Naive thymus-derived CD8-positive, alpha-beta T cell (primary cell): ENCODE measurements at regions not wholly inside any gene's neighbourhood (a gene's known extent, or its start where the extent isn't known, plus 50 kb on each side); places are given as distances from the start of the nearest gene placed in this dataset.
"Not testable (repeated sequence)": the region's sequence is repeated elsewhere in the genome, so short reads cannot be mapped to it uniquely, and the experiment has no call there.

Source experiments
- ATAC-seq, 2 donors: fragments of 150-1000 bp; cut with Tn5 transposase in 1 of 2; sonication (Bioruptor Pico), chemical (Tn5 transposase) in 1 of 2; 1 replicate in 1 of 2; 2 replicates in 1 of 2; pipeline ENCODE4 v1.10.0; 2021; ENCODE audit warnings: mild to moderate bottlenecking in 2 of 2, moderate library complexity in 2 of 2
- POLR2A ChIA-PET: fragments of 350-600 bp; sonication (Branson Sonifier 250); formaldehyde crosslinking; loops from one replicate; lab custom pipeline; 2021; ENCODE audit warnings: antibody characterized with exemption; lab: Charles Lee
- DNase-seq, 10 donors: peaks; one replicate each; pipeline versions ENCODE4 v3.0.0 to v3.0.0-alpha.2; 2020 to 2022
- H3K27ac Mint-ChIP-seq, 10 donors: one replicate each; pipeline ENCODE4 v1.8.0; 2020 to 2022; ENCODE audit warnings: mild to moderate bottlenecking in 10 of 10, mixed read lengths in 10 of 10, moderate library complexity in 4 of 10, inconsistent platforms in 1 of 10
- H3K27me3 Mint-ChIP-seq, 5 donors: one replicate each; pipeline ENCODE4 v1.8.0; 2021 to 2022; ENCODE audit warnings: mixed read lengths in 5 of 5
- H3K36me3 Mint-ChIP-seq, 3 donors: one replicate each; pipeline ENCODE4 v1.8.0; 2020 to 2022; ENCODE audit warnings: mixed read lengths in 3 of 3, mild to moderate bottlenecking in 2 of 3, inconsistent platforms in 1 of 3
- H3K4me1 Mint-ChIP-seq, 4 donors: one replicate each; pipeline ENCODE4 v1.8.0; 2021 to 2022; ENCODE audit warnings: mixed read lengths in 4 of 4
- H3K4me3 Mint-ChIP-seq, 10 donors: one replicate each; pipeline ENCODE4 v1.8.0; 2020 to 2022; ENCODE audit warnings: mild to moderate bottlenecking in 10 of 10, mixed read lengths in 10 of 10, moderate library complexity in 6 of 10, inconsistent platforms in 1 of 10
- H3K9me3 Mint-ChIP-seq, 9 donors: one replicate each; pipeline ENCODE4 v1.8.0; 2020 to 2022; ENCODE audit warnings: mixed read lengths in 9 of 9, mild to moderate bottlenecking in 3 of 9, inconsistent platforms in 1 of 9, moderate library complexity in 1 of 9

DNA sequence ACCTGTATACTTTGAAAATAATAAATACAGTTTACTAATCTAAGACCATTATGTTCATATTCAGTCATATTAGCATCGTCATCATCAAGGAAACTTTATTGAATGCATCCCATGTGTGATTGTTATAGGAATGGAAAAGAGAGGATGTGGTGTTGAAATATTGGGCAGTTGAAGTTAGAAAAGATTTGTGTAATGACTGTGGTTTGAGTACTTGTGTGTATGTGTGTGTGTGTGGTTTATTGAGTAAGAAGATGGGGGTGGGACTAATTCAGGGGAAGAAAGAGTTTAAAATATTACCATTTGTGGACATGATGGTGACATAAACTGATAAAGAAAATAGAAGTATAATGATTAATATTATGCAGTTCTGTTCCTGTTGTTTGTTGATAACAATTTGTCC, 238.7 kb upstream of the SEL1L start:
- POLR2A ChIA-PET = no interaction called here
- no peak overlapping the region for H3K27ac Mint-ChIP-seq
- ATAC-seq (no peak), DNase-seq (no peak)
- H3K4me1 Mint-ChIP-seq = no peaks in the 10 kb centered on the region
- H3K4me3 Mint-ChIP-seq = no peak overlapping the region
- H3K27me3 Mint-ChIP-seq = peaks cover 0 to 1% (median 0%) of the 10 kb centered on the region in 5 donors
- H3K36me3 Mint-ChIP-seq = no peaks in the 10 kb centered on the region
- peaks cover 0 to 12% (median 1%) of the 10 kb centered on the region in 9 donors for H3K9me3 Mint-ChIP-seq

DNA sequence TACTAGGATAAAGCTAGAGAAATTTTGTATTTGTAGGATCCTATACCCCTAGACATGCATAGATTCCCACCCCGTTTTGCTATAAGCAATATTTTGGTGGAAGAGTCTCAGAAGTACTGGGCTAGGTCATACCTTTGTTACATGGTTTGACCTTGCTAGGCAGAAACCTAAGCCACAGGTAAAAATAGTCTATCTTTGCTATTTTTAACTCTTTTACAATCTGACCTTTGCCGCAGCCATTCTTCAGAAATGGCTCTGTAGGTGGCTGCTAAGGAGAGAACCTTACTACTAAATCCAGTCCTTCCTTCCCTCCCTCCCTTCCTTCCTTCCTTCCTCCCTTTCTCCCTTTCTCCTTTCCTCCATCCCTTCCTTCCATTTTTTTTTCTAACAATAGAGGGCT, 242.9 kb upstream of the SEL1L start:
- H3K36me3 Mint-ChIP-seq = no peaks in the 10 kb centered on the region
- H3K27me3 Mint-ChIP-seq = peaks cover 0 to 1% (median 0%) of the 10 kb centered on the region in 5 donors
- POLR2A ChIA-PET = no interaction called here
- H3K4me1 Mint-ChIP-seq = no peaks in the 10 kb centered on the region
- DNase-seq (no peak), ATAC-seq (no peak)
- no peak overlapping the region for H3K27ac Mint-ChIP-seq
- peaks cover 0 to 14% (median 0%) of the 10 kb centered on the region in 9 donors for H3K9me3 Mint-ChIP-seq
- no peak overlapping the region for H3K4me3 Mint-ChIP-seq

DNA sequence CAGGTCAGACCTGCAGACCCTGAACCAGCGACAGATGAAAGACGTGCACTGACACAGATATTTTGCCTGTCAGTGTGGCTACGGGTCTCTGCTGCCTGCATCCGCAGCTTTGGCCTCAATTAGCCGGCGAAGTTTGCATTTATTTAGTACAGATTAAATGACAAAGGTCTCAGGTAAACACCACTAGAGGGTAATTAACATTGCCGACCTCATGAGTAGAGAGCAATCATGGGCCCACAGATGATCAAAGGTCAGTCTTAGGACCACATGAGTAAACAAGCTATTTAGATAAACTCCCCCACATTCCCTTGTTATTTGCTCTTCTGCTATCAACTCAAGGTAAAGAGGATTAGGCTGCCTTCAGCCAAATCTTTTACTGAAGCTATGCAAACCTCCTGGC, 248.1 kb upstream of the SEL1L start:
- H3K27me3 Mint-ChIP-seq, H3K4me1 Mint-ChIP-seq, H3K4me3 Mint-ChIP-seq, H3K36me3 Mint-ChIP-seq, ATAC-seq, H3K27ac Mint-ChIP-seq, POLR2A ChIA-PET, DNase-seq: not testable (repeated sequence)
- peaks cover 0 to 29% (median 0%) of the 10 kb centered on the region in 9 donors for H3K9me3 Mint-ChIP-seq

DNA sequence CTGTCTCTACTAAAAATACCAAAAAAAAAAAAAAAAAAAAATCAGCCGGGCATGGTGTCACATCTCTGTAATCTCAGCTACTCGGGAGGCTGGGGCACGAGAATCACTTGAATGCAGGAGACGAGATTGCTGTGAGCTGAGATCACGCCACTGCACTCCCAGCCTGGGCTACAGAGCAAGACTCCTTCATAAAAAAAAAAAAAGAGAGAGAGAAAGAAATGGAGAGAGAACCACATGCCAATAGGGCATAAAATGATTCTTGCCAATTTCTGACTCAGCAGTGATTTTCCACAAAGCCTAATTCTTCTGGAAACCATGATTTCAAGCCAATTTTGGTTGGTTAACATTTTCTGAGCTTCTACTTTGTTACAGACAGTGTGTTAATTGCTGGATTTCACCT, 250.4 kb upstream of the SEL1L start:
- POLR2A ChIA-PET = no interaction called here
- Mint-ChIP-seq H3K4me1 (no peaks in the 10 kb centered on the region), H3K27ac (no peak overlapping the region), H3K27me3 (peaks cover 0 to 7% (median 2%) of the 10 kb centered on the region in 5 donors), H3K9me3 (peaks cover 0 to 17% (median 3%) of the 10 kb centered on the region in 9 donors), H3K4me3 (no peak overlapping the region), H3K36me3 (no peaks in the 10 kb centered on the region)
- ATAC-seq = no peak
- DNase-seq = no peak

DNA sequence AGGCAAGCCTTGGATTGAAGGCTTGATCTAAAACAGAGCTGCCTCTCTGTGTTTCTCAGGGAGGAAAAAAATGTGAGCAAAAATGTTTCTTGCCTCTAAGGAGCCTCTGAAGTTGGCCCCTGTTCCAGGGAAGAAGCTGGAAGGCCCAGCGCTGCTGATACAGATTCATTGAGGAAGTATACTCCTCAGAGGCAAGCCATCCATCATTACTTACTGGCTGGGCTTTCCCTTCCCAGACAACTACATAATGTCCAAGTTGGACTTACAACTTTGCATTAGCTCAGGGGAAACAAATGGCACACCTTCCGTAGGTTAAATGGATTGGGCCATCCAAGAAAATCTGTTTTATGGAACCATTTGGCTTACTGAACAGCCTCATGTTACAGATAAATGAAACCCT, 263.7 kb upstream of the SEL1L start:
- H3K36me3 Mint-ChIP-seq = no peaks in the 10 kb centered on the region
- H3K4me3 Mint-ChIP-seq = no peak overlapping the region
- no peaks in the 10 kb centered on the region for H3K4me1 Mint-ChIP-seq
- no peak overlapping the region for H3K27ac Mint-ChIP-seq
- H3K9me3 Mint-ChIP-seq = peaks cover 0 to 22% (median 5%) of the 10 kb centered on the region in 9 donors
- DNase-seq = no peak
- no peak for ATAC-seq
- POLR2A ChIA-PET = no interaction called here
- H3K27me3 Mint-ChIP-seq = peaks cover 0 to 10% (median 0%) of the 10 kb centered on the region in 5 donors

DNA sequence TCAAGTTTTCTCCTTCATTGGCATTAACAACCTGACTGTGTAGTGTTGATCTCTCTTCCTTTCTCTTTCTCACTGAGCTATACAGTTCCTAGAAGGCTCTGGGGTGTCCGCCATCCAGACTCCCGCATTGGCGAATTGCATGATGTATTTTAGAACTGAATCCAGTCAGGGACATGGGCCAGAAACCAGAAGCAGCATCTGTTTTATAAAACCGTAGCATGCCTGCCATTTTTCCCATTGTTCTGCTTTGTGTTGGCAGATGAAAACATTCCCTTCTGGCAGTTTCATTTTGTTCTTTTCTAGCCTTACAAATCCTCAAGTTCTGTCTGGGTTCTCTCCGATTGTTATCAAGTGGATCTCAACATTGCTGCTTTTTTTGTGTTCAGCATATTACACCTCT, 268.3 kb upstream of the SEL1L start:
- Mint-ChIP-seq H3K4me1 (no peaks in the 10 kb centered on the region), H3K4me3 (no peak overlapping the region), H3K27me3 (no peaks in the 10 kb centered on the region), H3K27ac (no peak overlapping the region), H3K36me3 (no peaks in the 10 kb centered on the region), H3K9me3 (peaks cover 0 to 14% (median under 1%) of the 10 kb centered on the region in 9 donors)
- no peak for ATAC-seq
- POLR2A ChIA-PET = no interaction called here
- no peak for DNase-seq

DNA sequence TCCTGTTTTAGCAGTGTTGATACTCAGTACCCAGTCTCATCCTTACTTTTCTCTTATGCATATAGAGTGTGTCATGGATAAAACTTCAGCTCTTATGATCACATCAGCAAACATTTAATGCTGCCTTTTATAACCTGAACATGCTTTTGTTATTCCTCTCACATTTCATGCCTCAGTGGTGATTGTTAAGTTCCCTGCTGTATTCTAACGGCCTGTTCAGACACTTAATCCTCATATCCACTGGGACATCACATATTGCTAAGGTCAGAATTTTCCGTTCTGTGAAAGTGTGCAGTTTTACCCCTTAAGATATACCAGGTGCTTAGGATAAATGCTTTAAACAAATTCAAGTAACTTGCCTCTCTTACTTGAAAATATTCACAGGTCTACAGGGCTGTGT, 268.7 kb upstream of the SEL1L start:
- POLR2A ChIA-PET = no interaction called here
- Mint-ChIP-seq H3K27ac (no peak overlapping the region), H3K36me3 (no peaks in the 10 kb centered on the region), H3K9me3 (peaks cover 0 to 14% (median 0%) of the 10 kb centered on the region in 9 donors), H3K4me1 (no peaks in the 10 kb centered on the region), H3K27me3 (no peaks in the 10 kb centered on the region), H3K4me3 (no peak overlapping the region)
- DNase-seq (no peak), ATAC-seq (no peak)

DNA sequence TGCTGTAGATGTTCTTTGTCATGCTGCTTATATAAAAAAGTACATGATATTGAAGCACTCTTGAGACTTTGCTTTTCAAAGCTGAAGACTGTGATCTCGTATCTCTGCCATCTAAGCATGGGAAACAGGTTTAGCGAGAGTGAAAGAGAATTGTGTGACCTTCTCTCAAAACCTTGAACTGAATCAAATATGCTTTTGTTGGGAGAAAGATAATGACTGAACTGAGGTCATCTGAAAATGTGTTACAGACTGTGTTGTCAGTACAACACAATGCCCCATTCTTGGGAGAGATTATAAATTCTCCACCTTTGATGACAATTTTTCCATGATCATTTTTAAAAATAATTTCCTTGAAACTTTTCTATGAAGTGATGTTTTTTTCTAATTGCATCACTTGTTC, 272.1 kb upstream of the SEL1L start:
- DNase-seq (no peak), ATAC-seq (no peak)
- Mint-ChIP-seq H3K9me3 (peaks cover 0 to 28% (median 4%) of the 10 kb centered on the region in 9 donors), H3K4me3 (no peak overlapping the region), H3K27me3 (peaks cover 0 to 8% (median 0%) of the 10 kb centered on the region in 5 donors), H3K27ac (no peak overlapping the region), H3K4me1 (peaks cover 0 to 3% (median 0%) of the 10 kb centered on the region in 4 donors), H3K36me3 (no peaks in the 10 kb centered on the region)
- POLR2A ChIA-PET = no interaction called here

DNA sequence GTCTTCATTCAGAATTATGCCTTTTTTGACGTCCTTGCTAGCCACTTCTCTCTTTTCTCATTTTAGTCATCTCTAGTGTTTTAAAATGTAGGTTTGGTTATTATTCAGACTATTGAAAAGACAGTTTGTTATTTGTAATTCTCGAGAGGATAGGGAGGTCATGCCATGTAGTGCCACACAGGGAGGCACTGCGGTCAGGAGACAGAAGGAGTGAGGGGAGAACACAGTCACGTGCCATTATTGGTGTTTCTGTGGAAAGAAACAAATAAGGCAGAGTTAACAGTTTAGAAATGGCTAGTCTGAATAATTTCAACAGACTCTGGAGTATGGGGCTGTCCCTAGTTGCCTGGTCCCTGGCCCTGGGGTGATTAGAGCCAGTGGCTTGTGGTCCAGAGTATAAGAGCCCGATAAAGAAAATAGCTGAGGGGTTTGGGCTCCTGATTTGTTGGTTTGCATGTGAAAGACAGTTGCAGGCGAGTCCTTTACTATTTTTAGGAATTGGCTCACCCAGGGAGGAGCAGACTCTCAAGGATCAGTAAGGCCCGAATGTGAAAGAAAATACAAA, 278.1 kb upstream of the SEL1L start:
- Mint-ChIP-seq H3K9me3 (peaks cover 0 to 30% (median 0%) of the 10 kb centered on the region in 9 donors), H3K4me1 (peaks cover 0 to 3% (median 0%) of the 10 kb centered on the region in 4 donors), H3K4me3 (no peak overlapping the region), H3K27me3 (peaks cover 0 to 15% (median 2%) of the 10 kb centered on the region in 5 donors), H3K27ac (no peak overlapping the region), H3K36me3 (peaks cover 0 to 4% (median 0%) of the 10 kb centered on the region in 3 donors)
- no peak for ATAC-seq
- DNase-seq = no peak
- POLR2A ChIA-PET = no interaction called here

DNA sequence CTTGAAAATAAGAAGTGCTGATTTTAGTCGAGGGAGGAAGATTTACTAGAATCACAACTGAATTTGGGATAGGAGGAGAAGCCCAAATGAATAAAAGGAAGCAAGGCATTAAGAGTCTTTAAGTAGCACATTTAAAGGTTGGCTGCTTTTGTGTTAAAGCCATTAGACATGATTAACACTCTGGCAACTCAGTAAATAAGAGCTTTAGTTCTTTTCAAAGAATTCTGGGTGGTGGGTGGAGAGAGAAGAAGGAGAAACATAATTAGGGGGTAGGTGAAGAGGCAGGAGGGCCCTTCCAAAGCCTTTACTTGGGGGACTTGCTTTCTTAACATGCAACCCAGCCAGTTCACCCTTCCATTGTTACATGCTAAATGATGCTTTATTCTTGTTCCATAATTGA, 284.6 kb upstream of the SEL1L start:
- H3K4me1 Mint-ChIP-seq = no peaks in the 10 kb centered on the region
- no peak overlapping the region for H3K4me3 Mint-ChIP-seq
- no peak for DNase-seq
- H3K27me3 Mint-ChIP-seq = peaks cover 0 to 3% (median 0%) of the 10 kb centered on the region in 5 donors
- POLR2A ChIA-PET = no interaction called here
- peaks cover 0 to 21% (median 4%) of the 10 kb centered on the region in 9 donors for H3K9me3 Mint-ChIP-seq
- no peak overlapping the region for H3K27ac Mint-ChIP-seq
- no peak for ATAC-seq
- no peaks in the 10 kb centered on the region for H3K36me3 Mint-ChIP-seq

DNA sequence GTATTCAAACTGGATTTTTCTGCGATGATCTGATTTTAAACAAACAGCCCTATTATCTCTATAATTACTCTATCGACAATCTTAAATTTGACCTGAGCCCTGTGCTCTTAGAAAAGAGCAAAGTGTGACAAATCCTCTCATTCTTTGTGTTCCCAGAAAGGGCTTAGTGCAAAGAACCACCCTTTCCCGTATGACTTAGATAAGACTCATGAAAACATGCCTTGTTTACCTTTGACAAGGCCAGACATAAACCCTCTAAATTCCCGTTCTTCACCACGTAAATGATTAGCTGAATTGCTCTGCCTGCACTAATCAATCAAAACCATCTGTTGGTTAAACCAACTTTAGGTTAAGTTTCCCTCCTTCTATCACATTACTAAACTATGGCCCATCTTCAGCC, 285.7 kb upstream of the SEL1L start:
- H3K36me3 Mint-ChIP-seq = no peaks in the 10 kb centered on the region
- peaks cover 0 to 21% (median 8%) of the 10 kb centered on the region in 9 donors for H3K9me3 Mint-ChIP-seq
- H3K27ac Mint-ChIP-seq = no peak overlapping the region
- peaks cover 0 to 3% (median 0%) of the 10 kb centered on the region in 5 donors for H3K27me3 Mint-ChIP-seq
- H3K4me3 Mint-ChIP-seq = no peak overlapping the region
- POLR2A ChIA-PET = no interaction called here
- H3K4me1 Mint-ChIP-seq = no peaks in the 10 kb centered on the region
- ATAC-seq (no peak), DNase-seq (no peak)

DNA sequence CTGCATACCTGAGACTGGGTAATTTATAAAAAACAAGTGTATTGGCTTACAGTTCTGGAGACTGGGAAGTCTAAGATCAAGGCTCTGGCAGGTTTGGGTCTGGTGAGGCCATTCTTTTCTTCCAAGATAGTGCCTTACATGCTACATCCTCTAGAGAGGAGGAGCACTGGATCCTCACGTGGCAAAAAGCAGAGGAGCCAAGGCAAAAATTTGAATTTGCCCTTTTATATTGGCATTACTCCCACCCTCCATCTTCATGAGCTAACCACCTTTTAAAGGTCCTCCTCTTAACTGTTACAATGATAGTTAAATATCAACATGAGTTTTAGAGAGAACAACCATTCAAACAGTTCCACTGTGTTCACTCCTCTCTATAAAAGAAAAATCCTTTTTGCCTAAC, 286.3 kb upstream of the SEL1L start:
- Mint-ChIP-seq H3K27ac (no peak overlapping the region), H3K27me3 (peaks cover 0 to 3% (median 0%) of the 10 kb centered on the region in 5 donors), H3K36me3 (no peaks in the 10 kb centered on the region), H3K4me3 (no peak overlapping the region), H3K4me1 (no peaks in the 10 kb centered on the region), H3K9me3 (peaks cover 0 to 21% (median 8%) of the 10 kb centered on the region in 9 donors)
- DNase-seq (no peak), ATAC-seq (no peak)
- POLR2A ChIA-PET = no interaction called here

DNA sequence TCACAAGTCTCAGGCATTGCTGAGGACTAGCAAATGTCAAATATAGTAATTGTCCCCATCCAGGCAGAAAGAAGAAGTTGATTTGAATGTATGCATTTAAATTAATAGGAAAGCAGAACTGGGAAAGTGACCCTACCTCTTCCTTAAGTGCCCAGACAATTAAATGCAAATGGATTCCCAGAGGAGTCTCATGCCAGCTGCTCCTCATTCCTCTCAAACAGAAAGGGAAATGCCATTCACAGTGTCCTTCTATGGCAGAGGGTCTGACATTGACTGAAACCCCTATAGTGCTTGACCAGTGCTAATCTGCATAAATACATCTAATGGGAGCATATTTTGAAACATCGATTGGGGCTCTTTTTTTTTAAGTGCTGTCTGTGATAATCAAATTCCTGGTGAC, 292.4 kb upstream of the SEL1L start:
- H3K27me3 Mint-ChIP-seq = no peaks in the 10 kb centered on the region
- POLR2A ChIA-PET = no interaction called here
- H3K9me3 Mint-ChIP-seq = peaks cover 0 to 30% (median 10%) of the 10 kb centered on the region in 9 donors
- H3K4me1 Mint-ChIP-seq = no peaks in the 10 kb centered on the region
- DNase-seq (no peak), ATAC-seq (no peak)
- H3K27ac Mint-ChIP-seq = no peak overlapping the region
- H3K36me3 Mint-ChIP-seq = no peaks in the 10 kb centered on the region
- H3K4me3 Mint-ChIP-seq = no peak overlapping the region

DNA sequence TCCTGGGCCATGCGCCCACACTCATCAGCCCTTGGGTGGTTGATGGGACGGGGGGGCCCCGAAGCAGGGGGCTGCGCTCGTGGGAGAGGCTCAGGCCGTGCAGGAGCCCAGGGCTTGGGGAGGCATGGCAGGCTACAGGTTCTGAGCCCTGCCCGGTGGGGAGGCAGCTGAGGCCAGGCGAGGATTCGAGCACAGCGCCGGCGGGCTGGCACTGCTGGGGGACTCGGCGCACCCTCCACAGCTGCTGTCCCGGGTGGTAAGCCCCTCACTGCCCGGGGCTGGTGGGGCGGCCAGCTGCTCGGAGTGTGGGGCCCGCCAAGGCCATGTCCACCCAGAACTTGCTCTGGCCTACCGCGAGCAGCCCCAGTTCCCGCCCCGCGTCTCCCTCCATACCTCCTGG, 295.8 kb upstream of the SEL1L start:
- no peak overlapping the region for H3K27ac Mint-ChIP-seq
- DNase-seq = peak in 1 of 10 donors; percentile 5
- no peaks in the 10 kb centered on the region for H3K27me3 Mint-ChIP-seq
- H3K4me3 Mint-ChIP-seq = no peak overlapping the region
- H3K36me3 Mint-ChIP-seq = no peaks in the 10 kb centered on the region
- H3K4me1 Mint-ChIP-seq = no peaks in the 10 kb centered on the region
- no peak for ATAC-seq
- POLR2A ChIA-PET = no interaction called here
- peaks cover 0 to 18% (median 6%) of the 10 kb centered on the region in 9 donors for H3K9me3 Mint-ChIP-seq
